ENCODE measurements at regions not wholly inside any gene's neighbourhood (a gene's known extent, or its start where the extent isn't known, plus 50 kb on each side); places are given as distances from the start of the nearest gene placed in this dataset.
"Not testable (repeated sequence)": the region's sequence is repeated elsewhere in the genome, so short reads cannot be mapped to it uniquely, and the experiment has no call there.

DNA sequence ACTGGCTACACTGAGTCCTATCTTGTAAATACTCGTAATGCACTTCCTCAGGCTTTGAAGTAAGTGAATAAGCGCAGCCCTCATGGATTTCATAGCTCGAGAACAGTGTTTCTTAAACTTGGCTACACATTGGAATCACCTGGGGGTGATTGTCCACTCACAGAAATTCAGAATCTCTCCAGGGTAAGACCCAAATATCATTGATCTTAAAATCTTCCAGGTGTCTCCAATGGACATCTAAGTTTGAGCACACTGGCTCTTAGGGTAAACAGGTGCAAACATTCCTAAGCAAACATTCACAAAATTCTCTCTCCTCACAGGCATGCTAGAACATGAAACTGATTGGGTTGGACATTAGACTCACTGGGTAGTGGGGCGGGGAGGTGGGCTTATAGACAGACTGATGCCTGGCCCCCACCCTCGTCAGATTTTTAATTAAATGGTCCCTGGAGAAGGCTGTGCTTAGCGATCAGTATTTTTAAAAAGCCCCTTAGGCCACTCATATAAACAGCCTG lies 279.7 kb upstream of the TBL1XR1 start:
- DNase-seq (ENCODE audit: low spot score): no peak

DNA sequence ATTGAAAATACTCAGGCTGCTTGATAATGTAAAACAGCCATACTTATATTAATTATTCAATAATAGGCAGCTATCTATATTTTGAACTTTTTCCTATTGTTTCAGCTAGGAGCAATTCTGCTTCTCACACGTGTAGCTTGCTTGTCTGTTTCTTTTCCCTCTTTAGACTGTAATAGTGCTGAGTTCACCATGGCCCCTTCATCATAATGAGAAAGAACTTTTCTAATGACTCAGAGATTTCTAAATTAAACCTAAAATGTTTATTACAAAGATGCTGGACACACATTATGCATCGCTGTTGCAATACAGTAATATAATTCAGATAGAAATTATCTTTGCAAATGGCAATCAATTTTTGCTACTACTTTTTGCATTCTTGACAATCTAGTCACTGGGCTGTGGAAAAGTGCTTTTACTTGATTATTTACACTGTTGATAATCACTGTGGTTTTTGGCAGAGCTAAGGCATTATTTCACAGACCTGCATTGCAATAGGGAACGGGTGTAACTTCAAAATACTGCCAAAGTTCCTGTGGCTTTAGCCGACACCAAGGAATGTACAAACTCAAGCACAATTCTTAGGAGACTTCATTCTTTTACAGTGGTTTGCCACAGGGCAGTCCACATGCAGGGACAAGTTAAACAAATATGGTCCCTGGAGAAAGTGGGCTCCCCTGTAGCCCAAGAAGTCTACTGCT lies 281.0 kb upstream of the TBL1XR1 start:
- DNase-seq (ENCODE audit: low spot score): peak; percentile 62

DNA sequence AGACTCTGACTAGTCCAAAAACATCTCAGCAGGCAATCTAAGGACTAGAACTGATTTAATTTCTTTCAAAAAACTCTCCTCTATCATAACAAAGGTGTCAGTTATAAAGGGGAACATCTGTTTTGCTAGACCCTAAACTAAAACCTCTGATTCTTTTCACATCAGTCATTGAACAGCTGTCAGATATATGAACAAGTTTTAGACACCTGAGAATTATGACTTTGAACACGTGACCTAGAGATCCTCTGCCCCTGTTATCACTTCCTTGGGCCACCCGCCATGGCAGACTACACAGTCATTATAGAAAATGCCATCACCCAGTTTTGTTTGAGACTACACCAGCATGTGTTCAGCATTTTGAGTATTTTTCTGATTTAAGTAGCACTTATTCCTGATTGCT lies 282.3 kb upstream of the TBL1XR1 start:
- no peak for DNase-seq (ENCODE audit: low spot score)

DNA sequence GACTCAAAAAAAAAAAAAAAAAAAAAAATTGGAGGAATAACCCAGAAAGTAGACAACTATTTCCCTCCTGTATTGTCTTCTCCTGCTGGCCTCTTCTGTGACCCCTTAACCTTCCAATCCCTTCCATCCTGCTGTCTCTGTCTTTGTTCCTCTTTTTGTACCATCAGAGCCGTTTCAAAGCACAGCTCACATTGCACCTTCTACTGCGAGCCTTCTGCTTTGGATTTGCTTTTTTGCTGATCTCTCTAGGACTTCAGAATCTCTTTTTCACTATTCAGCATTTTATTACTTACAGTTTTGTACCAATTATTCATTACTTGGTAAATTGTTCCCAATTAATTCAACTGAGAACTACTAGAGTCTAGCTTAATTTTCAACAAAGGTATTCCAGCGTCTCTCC lies 284.0 kb upstream of the TBL1XR1 start:
- no peak for DNase-seq (ENCODE audit: low spot score)

DNA sequence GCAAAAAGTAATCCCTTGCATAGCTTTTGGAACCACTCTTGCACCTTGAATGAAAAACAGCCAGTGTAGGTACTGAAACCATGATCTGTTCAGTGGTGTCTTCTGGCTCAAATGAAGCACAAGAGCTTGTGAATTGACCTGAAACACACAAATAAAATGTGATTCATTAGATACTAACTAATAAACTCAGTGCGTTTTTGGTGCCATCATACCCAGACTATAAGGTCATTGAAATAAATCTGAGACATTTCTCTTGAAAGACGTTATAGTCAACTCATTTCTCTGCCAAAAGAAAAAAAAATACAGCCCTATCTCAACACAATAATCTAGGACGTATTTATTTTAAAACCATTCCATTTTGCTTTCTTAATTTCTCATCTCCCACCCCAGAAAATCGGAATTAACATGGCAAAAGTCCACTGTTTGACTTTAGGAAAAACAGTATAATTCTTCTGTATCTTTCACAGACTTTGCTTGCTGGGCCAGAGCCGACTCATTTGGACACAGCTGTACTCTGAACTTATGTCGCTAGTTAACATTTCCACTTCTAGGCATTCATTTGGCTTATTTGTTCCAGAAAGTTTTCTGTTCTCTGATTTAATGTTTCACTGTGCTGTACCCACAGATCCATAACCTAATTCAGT lies 284.9 kb upstream of the TBL1XR1 start:
- no peak for DNase-seq (ENCODE audit: low spot score)

DNA sequence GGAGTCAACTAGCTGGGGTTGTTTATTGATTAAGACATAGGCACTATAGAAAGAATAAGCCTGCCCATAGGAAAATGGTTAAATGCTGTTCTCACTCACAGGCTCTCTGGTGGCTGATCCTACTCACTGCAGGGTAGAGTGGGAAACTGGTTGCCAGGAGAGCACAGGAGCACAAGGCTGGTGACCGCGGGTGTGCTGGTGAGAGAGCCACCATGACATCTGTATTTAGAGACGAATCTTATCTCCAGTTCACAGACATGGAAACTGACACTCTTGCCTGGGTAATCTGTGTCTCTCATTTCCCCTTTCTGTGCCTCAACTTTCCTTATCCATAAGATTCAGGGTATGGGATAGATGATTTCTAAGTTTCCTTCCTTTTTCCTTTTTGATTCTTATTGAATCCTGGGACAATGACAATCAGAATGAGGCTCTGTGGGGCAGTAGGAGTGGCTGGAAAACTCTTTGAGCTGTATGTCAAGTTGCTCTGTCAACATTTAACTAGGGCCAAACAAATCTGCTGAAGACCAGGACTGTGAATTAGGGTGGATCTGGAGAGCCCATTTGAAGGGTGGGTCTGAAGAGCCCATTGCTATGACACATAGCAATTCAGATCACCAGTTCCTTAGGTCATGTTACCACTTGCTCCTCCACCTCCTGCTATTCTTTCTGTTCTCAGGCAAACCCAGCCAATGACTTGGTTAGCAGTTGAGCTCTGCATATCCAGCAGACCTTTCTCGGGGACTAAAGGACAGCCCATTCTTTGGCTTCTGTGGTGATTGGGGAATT lies 286.1 kb upstream of the TBL1XR1 start:
- no peak for DNase-seq (ENCODE audit: low spot score)

DNA sequence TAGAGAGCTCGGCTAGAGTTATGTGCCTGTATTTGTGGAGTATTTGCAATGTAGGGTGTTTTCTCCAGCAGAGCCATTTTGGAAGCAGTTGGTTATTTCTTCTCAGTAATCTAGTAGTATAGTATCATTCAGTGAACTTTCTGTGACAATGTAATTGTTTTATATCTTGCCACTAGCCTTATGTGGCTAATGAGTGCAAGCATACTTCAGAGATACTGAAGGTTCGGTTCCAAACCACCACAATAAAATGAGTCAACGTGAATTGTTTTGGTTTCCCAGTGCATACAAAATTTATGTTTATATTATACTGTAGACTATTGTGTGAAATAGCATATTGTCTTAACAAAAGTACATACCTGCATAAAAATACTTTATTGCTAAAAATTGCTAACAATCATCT lies 286.9 kb upstream of the TBL1XR1 start:
- no peak for DNase-seq (ENCODE audit: low spot score)

DNA sequence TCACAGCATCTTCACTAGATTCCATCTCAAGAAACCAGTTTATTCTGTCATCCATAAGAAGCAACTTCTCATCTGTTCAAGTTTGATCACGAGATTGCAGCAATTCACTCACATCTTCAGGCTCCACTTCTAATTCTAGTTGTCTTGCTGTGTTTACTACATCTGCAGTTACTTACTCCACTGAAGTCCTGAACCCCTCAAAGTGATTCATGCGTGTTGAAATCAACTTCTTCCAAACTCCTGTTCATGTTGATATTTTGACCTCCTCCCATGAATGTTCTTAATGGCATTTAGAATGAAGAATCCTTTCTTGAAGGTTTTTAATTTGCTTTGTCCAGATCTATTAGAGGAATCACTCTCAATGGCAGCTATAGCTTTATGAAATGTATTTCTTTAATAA lies 287.6 kb upstream of the TBL1XR1 start:
- no peak for DNase-seq (ENCODE audit: low spot score)

DNA sequence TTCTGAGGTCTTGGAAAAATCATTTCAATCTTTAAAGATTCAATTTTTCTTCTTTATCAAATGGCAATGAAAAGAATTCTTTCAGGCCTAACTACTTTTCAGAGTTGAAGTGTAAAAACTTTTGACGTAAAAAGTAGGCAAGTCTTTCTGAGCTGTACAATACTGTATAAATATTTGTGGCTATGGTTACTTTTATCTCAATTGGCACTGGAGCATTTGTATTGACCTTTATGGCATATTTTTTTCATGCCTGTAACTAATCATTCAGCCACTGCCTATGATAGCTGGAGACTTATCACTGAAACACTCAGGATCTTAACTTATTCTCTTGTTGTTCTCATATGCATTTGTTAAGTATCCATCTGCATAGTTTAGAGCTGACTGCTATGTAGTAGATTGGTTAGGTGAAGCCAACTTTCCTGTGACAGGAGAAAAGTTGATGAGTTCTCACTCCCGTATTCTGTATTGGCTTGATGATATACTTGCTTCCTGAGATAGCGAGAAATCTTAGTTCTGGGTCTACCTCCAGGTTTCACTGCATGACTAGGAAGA lies 290.4 kb upstream of the TBL1XR1 start:
- no peak for DNase-seq (ENCODE audit: low spot score)

DNA sequence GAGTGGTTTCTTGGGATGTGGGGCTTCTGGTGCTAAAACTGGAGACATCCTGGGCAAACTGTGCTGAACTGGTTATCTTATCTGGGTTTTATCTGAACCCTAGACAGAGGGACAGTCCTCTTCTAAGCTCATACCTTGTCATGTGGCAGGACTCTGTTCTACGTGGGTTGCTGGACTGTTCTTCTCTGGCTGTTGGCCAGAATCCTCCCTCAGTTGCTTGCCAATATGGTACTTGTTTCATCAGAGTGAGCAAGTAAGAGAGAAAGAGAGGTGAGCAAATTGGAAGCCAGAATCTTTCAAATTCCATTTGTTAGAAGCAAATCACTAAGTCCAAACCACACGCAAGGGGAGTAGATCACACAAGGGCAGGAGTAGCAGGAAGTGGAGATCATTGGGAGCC lies 291.5 kb upstream of the TBL1XR1 start:
- no peak for DNase-seq (ENCODE audit: low spot score)

DNA sequence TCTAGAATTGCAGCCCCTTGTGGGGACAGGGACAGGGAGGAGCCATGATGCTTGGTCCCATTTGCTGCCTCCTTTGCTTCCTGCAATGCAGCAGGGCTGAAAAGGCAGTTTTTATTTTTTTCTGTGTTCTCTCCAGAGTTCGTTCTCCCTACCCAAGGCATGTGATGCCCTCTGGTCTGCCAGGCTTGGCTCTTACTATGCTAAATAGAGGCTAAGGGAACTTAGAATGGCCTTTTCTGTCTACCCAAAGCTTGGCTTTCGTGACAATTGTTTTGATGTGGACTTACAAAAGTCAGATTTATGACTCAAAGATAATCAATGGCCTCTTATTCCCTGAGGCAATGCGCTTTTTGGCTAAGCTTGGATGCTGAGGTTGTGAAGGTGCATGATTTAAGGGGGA lies 293.3 kb upstream of the TBL1XR1 start:
- no peak for DNase-seq (ENCODE audit: low spot score)

DNA sequence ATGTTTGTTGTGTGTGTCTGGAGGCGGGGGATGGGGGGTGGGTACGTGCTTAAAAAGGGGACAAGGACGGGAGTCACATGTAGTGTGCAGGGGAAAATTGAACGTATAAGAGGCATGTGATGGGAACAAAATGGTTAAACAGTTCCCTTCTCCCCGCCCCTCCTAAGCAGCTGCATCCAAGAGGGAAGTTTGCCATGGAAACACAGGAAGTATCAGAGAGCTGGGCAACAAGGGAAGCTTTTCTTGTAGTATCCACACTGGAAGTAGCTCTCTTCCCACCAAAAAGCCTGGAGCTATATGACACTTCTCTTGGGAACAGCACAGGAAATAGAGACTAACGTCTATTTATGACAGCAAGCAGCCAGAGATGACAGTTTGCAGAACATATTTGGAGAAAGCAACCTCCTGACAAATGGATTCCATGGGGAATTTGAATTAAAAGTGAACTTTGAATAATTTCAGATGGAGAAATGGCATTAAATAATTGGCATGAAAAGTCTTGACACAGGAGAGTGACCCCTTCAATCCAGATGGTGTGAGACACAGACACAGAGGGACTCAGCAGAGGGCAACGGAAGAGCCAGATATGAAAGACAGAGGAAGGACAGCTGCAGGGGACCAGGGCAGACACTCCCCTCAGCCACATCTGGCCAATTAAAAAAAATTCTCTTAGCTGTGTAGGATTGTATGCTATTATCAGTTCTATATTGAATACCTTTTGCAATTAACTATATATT lies 294.2 kb upstream of the TBL1XR1 start:
- no peak for DNase-seq (ENCODE audit: low spot score)

DNA sequence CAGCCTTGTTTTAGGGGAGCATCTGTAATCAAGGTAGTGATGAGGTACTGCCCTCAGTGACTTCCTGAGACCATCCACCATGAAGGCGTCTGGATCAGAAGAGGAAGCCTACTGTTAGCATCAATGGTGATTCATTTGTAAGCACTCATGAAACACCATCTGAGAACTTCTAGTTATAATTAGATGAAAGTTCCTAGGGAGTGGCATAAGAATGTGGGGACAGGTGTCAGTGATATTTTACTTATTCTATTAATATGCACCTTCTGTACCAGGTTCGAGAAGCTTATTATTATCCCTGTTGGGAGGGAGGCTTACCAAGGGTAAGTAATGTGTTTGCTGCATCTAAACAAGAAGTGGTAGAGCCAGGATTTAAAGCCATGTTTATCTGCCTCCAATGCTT lies 295.8 kb upstream of the TBL1XR1 start:
- no peak for DNase-seq (ENCODE audit: low spot score)

DNA sequence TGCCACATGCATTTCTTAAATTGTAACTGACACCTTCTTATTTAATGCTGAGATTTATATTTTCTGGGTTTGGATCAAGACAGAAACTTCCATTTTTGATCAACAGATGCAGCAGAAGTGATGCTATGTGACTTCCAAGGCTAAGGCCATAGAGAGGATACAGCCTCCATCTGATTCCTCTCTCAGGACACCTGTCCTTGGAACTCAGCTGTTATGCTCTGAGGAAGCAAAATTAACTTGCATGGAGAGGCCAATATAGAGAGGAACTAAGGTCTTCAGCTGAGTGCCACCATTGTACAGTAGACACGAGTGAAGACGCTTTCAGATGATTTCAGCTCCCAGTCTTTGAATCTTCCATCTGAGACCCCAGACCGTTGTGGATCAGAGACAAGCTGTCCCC lies 296.9 kb upstream of the TBL1XR1 start:
- DNase-seq (ENCODE audit: low spot score): no peak

DNA sequence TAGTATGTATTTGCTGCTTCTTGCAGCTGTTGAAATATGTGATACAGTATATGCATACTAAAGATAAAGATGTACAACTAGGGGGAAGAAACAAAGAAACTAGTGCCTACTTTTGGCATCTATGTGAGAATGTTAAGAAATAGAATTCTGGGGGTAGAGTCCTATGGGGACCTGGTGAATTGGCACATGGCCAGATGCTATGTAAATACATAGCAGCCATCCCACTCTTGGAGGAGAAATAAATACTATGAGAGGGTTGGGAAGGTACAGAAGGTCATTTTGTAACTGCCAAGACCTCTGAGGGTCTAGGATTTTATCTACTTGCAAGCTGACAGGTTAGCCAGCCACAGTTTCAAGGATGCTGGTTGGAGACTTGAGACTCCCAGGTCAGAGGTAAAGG lies 298.3 kb upstream of the TBL1XR1 start:
- no peak for DNase-seq (ENCODE audit: low spot score)

DNA sequence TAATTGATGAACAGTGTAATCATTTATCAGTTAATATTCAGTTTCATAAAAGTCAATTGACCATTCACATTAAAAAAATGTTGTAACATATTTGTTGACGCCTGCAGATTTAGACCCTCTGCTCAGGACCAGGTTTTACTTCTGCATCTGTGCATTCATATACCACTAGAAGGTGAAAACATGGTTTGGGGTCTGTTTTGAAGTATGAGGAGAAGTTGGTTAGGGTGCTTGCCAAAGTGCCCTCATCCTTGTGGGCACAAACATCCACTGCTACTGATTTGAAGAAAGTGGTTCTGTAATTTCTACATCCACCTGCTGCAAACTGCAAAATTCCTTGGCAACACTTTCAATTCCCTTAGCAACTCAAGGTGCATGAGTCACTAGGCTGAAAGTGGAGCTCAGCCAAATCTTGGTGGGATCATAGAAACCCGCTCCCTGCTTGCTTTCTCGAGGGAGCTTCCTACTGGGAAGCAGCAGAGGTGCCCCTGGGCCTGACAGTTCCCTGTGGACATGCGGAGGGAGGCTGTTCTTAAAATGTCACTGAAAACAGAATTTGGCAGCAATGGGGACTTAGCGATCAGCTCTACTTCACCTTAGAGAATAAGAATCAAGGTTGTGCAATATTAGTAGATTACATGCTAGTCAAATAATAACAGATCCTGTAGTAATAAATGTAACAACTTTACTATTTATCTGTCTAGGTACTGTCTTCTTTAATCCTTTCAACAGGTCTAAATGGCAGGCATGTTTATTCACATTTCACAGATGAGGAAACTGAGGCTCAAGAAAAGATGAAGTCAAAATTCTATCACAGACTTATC lies 301.0 kb upstream of the TBL1XR1 start:
- no peak for DNase-seq (ENCODE audit: low spot score)

DNA sequence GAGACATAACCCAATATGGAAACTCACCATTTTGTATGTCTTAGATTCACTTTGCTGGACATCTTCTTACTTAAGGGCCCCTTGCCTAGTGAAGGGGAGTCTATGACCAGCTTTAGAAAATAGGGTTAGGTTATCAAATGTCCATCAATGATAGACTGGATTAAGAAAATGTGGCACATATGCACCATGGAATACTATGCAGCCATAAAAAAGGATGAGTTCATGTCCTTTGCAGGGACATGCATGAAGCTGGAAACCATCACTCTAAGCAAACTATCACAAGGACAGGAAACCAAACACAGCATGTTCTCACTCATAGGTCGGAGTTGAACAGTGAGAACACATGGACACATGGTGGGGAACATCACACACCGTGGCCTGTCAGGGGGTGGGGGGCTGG lies 301.8 kb upstream of the TBL1XR1 start:
- not testable (repeated sequence) for DNase-seq (ENCODE audit: low spot score)

DNA sequence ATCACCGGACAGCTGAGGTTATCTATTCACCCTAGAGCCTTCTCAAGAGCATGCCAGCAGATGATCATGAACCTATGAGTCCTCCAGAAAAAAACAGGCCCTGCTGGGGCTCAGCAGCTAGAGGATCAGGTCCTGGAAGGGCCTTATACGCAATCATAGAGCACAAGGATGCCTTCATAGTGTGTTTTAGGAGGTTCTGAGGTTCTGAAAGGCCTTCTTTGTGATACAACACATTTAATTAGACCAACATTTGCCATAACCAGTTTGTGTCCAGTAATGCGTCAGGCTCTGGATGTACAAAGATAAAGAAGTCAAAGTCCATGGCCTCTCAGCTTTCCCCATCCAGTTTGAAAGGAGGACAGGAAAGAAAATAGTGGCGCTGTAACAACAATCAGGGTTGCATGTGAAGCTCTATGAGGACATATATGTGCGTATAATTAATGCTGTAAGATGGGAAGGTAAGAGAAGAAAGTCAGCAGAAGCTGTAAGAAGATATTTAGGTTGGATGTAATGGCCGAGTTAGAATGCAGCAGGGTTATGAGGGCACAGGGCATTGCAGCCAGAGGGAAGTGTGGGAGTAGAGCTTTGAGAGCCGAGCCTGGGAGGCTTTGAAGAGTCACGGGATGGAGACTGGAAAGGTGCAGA lies 302.6 kb upstream of the TBL1XR1 start:
- DNase-seq (ENCODE audit: low spot score): no peak

DNA sequence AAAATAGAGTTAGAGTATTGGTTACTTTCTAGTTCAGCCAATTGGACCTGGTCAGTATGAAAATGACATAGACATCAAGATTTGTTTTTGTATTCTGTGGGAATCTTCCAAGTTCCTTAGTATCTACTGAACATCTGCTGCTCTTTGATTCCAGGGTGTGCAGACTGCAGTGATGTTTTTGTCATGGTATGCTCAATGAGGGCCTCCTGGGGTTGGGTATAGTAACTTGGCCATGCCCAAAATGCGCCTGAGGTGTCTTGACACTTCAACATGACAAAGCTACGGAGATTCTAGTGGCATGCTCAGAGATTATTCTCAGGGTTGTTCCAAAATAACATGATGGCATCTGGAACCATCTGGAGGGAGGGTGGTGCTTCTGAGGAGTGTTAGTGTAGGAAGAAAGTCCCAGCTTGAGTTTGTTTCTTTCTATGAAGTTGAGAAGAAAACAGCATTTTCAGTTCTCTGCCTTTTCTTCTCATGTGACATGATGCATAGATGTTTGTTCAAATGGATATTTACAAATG lies 313.5 kb upstream of the TBL1XR1 start:
- no peak for DNase-seq (ENCODE audit: low spot score)
